ENCODE measurements at regions not wholly inside any gene's neighbourhood (a gene's known extent, or its start where the extent isn't known, plus 50 kb on each side); places are given as distances from the start of the nearest gene placed in this dataset.

DNA sequence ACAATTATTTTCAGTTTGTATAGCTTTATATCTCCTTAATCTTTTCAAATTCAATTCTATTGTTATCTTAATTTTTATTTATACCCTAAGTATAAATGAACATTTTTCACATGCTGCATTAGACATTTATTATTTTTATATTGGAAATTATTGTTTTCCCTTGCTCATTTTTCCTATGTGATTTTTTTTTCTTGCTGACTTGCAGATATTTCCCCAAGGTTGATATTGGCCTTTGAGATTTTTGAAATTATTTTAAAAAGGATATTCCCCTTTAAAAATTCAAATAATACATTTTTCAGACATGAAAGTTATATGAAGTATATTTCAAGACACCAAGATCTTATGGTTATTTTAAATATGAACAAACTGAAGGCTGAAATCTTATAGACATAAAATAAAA lies 234.2 kb downstream of the TRIM36 start:
- no peak overlapping the region for H3K4me3 ChIP-seq (ENCODE audit: low read length)
- TF ChIP-seq, protein P1, sequence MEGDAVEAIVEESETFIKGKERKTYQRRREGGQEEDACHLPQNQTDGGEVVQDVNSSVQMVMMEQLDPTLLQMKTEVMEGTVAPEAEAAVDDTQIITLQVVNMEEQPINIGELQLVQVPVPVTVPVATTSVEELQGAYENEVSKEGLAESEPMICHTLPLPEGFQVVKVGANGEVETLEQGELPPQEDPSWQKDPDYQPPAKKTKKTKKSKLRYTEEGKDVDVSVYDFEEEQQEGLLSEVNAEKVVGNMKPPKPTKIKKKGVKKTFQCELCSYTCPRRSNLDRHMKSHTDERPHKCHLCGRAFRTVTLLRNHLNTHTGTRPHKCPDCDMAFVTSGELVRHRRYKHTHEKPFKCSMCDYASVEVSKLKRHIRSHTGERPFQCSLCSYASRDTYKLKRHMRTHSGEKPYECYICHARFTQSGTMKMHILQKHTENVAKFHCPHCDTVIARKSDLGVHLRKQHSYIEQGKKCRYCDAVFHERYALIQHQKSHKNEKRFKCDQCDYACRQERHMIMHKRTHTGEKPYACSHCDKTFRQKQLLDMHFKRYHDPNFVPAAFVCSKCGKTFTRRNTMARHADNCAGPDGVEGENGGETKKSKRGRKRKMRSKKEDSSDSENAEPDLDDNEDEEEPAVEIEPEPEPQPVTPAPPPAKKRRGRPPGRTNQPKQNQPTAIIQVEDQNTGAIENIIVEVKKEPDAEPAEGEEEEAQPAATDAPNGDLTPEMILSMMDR (IDR thresholded peaks at IDR 0.05; ENCODE audit: insufficient read depth, low read depth, low read length, missing control alignments): no peak
- no peak for DNase-seq (ENCODE audit: low read depth)

DNA sequence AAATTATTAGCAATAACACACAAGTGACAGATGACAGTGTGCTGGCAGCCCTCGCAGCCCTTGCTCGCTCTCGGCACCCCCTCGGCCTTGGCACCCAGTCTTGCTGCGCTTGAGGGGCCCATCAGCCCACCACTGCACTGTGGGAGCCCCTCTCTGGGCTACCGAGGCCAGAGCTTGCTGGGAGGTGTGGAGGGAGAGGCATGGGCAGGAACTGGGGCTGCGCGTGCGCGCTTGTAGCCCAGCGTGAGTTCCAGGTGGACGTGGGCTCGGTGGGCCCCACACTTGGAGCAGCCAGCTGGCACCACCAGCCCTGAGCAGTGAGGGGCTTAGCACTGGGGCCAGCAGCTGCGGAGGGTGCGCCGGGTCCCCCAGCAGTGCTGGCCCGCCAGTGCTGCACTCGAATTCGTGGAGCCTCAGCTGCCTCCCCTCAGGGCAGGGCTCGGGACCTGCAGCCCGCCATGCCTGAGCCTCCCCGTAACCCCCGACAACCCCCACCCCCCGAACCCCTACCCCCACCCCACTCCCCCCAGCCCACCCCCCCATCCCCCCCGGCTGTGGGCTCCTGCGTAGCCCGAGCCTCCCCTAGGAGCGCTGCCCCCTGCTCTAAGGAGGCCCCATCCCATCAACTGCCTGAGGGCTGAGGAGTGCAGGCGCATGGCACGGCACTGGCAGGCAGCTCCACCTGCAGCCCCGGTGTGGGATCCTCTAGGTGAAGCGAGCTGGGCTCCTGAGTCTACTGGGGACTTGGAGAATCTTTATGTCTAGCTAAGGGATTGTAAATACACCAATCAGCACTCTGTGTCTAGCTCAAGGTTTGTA lies 240.9 kb downstream of the TRIM36 start:
- TF ChIP-seq, protein P1 (IDR thresholded peaks at IDR 0.05; ENCODE audit: insufficient read depth, low read depth, low read length, missing control alignments): no peak
- H3K4me3 ChIP-seq (ENCODE audit: low read length): no peak overlapping the region
- no peak for DNase-seq (ENCODE audit: low read depth)

DNA sequence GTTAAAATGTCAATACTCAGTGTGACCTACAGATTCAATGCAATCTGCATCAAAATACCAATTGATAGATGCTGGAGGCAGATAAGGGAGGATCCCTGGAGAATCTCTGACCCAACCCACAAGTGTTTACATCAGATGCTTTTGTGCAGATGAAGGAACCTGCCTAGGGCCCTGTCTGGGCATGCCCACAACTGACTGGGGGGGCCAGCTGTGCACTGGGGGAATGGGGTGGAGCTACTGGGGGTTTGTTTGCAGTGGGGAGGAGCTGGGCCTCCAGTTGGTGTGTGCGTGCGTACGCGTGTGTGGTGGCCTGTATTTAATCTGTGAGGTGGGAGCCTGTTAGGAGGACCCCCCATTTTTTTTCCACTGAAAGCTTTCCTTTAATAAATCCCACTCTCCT lies 244.9 kb downstream of the TRIM36 start:
- TF ChIP-seq, protein P1 (IDR thresholded peaks at IDR 0.05; ENCODE audit: insufficient read depth, low read depth, low read length, missing control alignments): no peak
- peak; percentile 1 for DNase-seq (ENCODE audit: low read depth)

DNA sequence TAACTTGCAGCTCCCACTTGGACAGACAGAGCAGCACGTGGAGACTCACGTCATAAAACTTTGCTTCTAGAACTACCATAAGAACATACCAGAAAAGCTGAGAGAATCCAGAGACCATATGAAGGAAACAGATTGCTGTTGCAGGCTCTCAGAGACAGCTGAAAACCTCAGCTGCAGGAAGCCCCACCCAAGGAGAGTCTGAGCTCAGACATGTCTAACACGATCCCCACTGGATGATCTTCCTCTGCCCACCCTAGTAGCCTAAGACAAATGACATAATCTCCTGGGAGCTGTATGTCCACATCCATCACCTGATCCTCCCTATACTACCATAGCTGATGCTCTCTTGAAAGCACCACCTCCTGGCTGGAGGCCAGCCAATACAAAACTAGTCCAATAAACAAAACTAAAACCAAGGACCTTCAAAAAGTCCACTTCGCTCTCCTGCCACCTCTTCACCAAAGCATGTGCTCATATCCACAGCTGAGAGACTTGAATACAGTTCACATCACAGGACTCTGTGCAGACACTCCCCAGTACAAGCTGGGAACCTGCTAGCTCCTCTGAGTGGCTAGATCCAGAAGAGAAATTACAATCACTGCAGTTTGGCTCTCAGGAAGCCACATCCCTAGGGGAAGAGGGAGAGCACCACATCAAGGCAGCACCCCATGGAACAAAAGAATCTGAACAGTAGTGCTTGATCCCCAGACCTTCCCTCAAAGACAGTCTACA lies 257.4 kb downstream of the TRIM36 start:
- no peak for DNase-seq (ENCODE audit: low read depth)
- H3K4me3 ChIP-seq (ENCODE audit: low read length): no peak overlapping the region
- TF ChIP-seq, protein P1 (IDR thresholded peaks at IDR 0.05; ENCODE audit: insufficient read depth, low read depth, low read length, missing control alignments): no peak

More for the DNA sequence above, 244.9 kb downstream of the TRIM36 start:
- H3K4me3 ChIP-seq (ENCODE audit: low read length): no peak overlapping the region

DNA sequence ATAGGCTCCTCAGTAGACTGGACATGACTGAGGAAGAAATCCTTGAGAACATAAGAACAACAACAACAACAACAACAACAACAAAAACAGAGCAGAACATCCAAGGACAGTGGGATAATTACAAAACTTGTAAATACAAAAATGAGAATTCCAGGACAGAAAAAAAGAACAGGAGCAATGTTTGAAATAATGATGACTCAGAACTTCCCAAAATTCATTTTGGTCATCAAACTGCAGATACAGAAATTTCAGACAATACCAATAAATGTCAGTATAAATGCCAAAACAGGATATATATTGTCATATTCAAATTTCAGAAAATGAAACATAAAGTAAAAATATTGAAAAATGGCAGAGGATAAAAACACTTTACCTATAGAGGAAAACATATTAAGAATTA lies 259.0 kb downstream of the TRIM36 start:
- H3K4me3 ChIP-seq (ENCODE audit: low read length): no peak overlapping the region
- TF ChIP-seq, protein P1 (IDR thresholded peaks at IDR 0.05; ENCODE audit: insufficient read depth, low read depth, low read length, missing control alignments): no peak
- no peak for DNase-seq (ENCODE audit: low read depth)

DNA sequence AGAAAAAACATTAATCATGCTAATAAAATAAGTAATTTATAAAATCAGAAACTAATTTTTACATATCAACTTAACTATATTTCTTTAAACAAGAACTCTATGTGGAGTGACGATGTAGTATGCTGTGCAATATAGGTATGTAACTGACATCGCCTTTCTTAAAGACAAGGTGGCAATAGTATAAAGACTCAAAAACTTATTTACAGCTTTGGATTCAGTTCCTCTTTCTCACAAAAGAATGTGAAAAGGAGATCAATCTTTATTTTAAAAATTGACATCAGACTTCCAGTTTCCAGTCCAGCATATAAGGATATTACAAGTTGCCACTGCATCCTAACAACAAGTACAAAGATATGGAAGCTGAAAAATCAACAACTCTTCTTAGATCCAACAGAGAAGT lies 260.3 kb downstream of the TRIM36 start:
- TF ChIP-seq, protein P1 (IDR thresholded peaks at IDR 0.05; ENCODE audit: insufficient read depth, low read depth, low read length, missing control alignments): no peak
- H3K4me3 ChIP-seq (ENCODE audit: low read length): no peak overlapping the region
- DNase-seq (ENCODE audit: low read depth): no peak

All from epithelial cell of esophagus (primary cell).